A673 (cell line): ENCODE measurements at regions not wholly inside any gene's neighbourhood (a gene's known extent, or its start where the extent isn't known, plus 50 kb on each side); places are given as distances from the start of the nearest gene placed in this dataset.

Source experiments
- BruUV-seq: library from RNA; stranded (reverse); fragments of 400-500 nt; replicated peaks from 2 replicates; lab custom pipeline; 2021; lab: Mats Ljungman, UMichigan
- CTCF ChIA-PET: fragments of 300-600 bp; sonication (Branson Sonifier 250); formaldehyde crosslinking; loops from one replicate; lab custom pipeline; 2022; ENCODE audit warnings: antibody characterized with exemption; lab: Charles Lee
- POLR2A ChIA-PET: fragments of 300-600 bp; sonication (Branson Sonifier 250); formaldehyde crosslinking; loops from one replicate; lab custom pipeline; 2022; ENCODE audit warnings: antibody characterized with exemption; ENCODE audit not compliant: low non-redundant PET; lab: Charles Lee
- DNase-seq: peaks from one replicate; pipeline ENCODE4 v3.0.0-alpha.2; 2015; ENCODE audit warnings: low spot score
- H3K27ac ChIP-seq: fragments of 200-600 bp; sonication (generic); 2 replicates; pipeline ENCODE4 v1.5.1; 2016; ENCODE audit warnings: mixed run types, low read depth, mild to moderate bottlenecking, mixed read lengths, antibody characterized with exemption, low read length; ENCODE audit not compliant: poor library complexity, severe bottlenecking
- H3K27me3 ChIP-seq: fragments of 200-600 bp; sonication (generic); replicated peaks from 2 replicates; pipeline ENCODE4 v1.6.1; 2017; ENCODE audit warnings: mixed run types, low read depth, mild to moderate bottlenecking, mixed read lengths, antibody characterized with exemption, low read length; ENCODE audit not compliant: insufficient read depth, poor library complexity
- H3K36me3 ChIP-seq: fragments of 200-600 bp; sonication (generic); 2 replicates; pipeline ENCODE4 v1.6.1; 2016; ENCODE audit warnings: mixed run types, mild to moderate bottlenecking, mixed read lengths, antibody characterized with exemption, low read length; ENCODE audit not compliant: insufficient read depth, poor library complexity, severe bottlenecking
- H3K4me1 ChIP-seq: fragments of 200-600 bp; sonication (generic); 2 replicates; pipeline ENCODE4 v1.6.1; 2017; ENCODE audit warnings: mixed run types, mild to moderate bottlenecking, mixed read lengths, antibody characterized with exemption, low read length; ENCODE audit not compliant: insufficient read depth, poor library complexity, severe bottlenecking
- H3K4me3 ChIP-seq: fragments of 200-600 bp; sonication (generic); 2 replicates; pipeline ENCODE4 v1.5.1; 2016; ENCODE audit warnings: low read depth, mixed run types, mild to moderate bottlenecking, mixed read lengths, low read length; ENCODE audit not compliant: poor library complexity, severe bottlenecking
- H3K9me3 ChIP-seq: fragments of 200-600 bp; sonication (generic); 2 replicates; pipeline ENCODE4 v1.6.1; 2016; ENCODE audit warnings: mixed run types, low read depth, mild to moderate bottlenecking, mixed read lengths, antibody characterized with exemption, low read length; ENCODE audit not compliant: poor library complexity, severe bottlenecking
- EZH2 ChIP-seq: fragments of 200-600 bp; sonication (generic); IDR thresholded peaks from 2 replicates; pipeline ENCODE4 v1.6.1; 2017; ENCODE audit warnings: borderline replicate concordance, low read depth, mild to moderate bottlenecking, mixed read lengths, antibody characterized with exemption, low read length; ENCODE audit not compliant: poor library complexity, severe bottlenecking
- intact Hi-C: fragments of 100-400 bp; cut with micrococcal nuclease; formaldehyde crosslinking; loops from one replicate; pipeline ENCODE4 v1.10.0; 2022; ENCODE audit not compliant: unreplicated experiment
- TF ChIP-seq, protein P1 (sequence below): fragments of 300-800, 200-600 bp; sonication (generic); conservative IDR thresholded peaks from 2 replicates; pipeline ENCODE4 v1.5.1; 2017; ENCODE audit warnings: low read depth, mild to moderate bottlenecking, antibody characterized with exemption, low read length, moderate library complexity, mixed read lengths

DNA sequence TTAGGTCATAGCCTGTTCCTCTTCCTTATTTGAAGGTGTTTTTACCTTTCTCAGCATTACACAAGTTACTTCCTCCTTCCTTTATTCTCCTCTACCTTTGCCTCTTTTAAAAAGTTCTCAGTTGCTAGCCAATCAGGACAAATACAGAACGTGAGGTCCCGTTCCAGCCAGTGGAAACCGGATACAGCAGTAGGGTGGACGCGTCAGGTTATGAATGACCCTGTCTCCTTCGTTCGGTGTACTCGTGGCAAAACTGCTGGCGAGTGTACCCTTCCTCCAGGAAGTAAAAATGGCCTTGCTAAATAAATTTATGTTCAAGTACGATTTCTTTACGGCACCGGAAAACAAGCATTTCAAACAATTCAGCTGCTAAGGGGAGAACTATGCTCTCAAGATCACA lies 77.0 kb upstream of the MLN start:
- no peaks in the 10 kb centered on the region for H3K4me1 ChIP-seq
- H3K9me3 ChIP-seq = no peaks in the 10 kb centered on the region
- intact Hi-C loops = no loop called here
- H3K27ac ChIP-seq = no peak overlapping the region
- ChIA-PET POLR2A (no interaction called here), CTCF (interaction anchor here (0.5 kb wide), 1 partner anchor 553 kb away, joined by 3 read pairs; no protein-coding TSS in a partner anchor)
- no peaks in the 10 kb centered on the region for H3K36me3 ChIP-seq
- TF ChIP-seq EZH2 = no peak
- TF ChIP-seq, protein P1, sequence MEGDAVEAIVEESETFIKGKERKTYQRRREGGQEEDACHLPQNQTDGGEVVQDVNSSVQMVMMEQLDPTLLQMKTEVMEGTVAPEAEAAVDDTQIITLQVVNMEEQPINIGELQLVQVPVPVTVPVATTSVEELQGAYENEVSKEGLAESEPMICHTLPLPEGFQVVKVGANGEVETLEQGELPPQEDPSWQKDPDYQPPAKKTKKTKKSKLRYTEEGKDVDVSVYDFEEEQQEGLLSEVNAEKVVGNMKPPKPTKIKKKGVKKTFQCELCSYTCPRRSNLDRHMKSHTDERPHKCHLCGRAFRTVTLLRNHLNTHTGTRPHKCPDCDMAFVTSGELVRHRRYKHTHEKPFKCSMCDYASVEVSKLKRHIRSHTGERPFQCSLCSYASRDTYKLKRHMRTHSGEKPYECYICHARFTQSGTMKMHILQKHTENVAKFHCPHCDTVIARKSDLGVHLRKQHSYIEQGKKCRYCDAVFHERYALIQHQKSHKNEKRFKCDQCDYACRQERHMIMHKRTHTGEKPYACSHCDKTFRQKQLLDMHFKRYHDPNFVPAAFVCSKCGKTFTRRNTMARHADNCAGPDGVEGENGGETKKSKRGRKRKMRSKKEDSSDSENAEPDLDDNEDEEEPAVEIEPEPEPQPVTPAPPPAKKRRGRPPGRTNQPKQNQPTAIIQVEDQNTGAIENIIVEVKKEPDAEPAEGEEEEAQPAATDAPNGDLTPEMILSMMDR = no peak
- no peak for DNase-seq
- H3K4me3 ChIP-seq = no peak overlapping the region
- H3K27me3 ChIP-seq = no peaks in the 10 kb centered on the region
- BruUV-seq = no TSS peak

DNA sequence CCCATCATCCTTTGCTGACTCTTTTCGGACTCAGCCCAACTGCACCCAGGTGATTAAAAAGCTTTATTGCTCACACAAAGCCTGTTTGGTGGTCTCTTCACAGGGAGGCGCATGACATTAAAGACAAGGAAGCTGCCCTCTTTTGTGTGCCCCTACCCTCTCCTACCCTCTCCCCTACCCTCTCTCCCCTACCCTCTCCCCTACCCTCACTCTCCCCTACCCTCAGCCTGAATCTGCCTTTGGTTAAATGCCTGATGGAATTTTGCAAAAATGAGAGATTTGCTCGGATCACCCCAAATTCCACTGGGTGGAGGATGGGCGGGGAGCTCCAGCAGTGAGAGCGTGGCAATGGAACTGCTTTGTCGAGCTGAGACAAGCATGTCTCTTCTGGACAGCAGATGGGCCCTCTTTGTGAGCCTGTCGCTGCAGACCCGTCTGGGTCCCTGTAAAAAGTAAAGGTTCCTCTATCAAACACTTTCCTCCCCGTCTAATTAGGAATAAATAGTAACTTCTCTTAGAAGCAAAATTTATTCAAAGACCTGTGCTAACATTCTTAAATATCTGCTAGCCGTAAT lies 76.4 kb upstream of the MLN start:
- H3K27ac ChIP-seq = no peak overlapping the region
- BruUV-seq = no TSS peak
- intact Hi-C loops = no loop called here
- H3K9me3 ChIP-seq = no peaks in the 10 kb centered on the region
- TF ChIP-seq, protein P1 = no peak
- no peak for TF ChIP-seq EZH2
- H3K27me3 ChIP-seq = no peaks in the 10 kb centered on the region
- no peaks in the 10 kb centered on the region for H3K4me1 ChIP-seq
- DNase-seq = no peak
- H3K4me3 ChIP-seq = no peak overlapping the region
- POLR2A ChIA-PET = no interaction called here
- CTCF ChIA-PET = interaction anchor here (0.5 kb wide), 1 partner anchor 553 kb away, joined by 3 read pairs; no protein-coding TSS in a partner anchor
- no peaks in the 10 kb centered on the region for H3K36me3 ChIP-seq

DNA sequence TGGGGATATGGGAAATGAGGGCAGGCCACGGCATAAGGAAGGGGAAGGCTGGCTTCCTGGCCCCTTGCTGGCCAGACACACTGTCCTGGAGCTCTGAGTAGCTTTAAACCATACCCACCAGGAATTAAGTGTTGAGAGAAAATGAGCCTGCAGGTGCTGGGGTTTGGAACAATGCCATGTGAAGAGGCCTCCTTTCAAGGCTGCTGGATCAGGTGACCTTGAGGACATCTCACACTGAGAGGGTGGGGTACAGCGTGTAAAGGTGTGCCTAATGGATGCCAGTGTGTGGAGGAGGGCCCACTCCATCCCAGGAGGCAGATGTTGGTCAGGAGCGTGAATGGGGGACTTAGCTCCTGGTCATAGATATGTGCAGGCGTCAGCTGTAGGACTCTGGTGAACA lies 74.8 kb upstream of the MLN start:
- no peaks in the 10 kb centered on the region for H3K4me1 ChIP-seq
- DNase-seq = no peak
- no peaks in the 10 kb centered on the region for H3K27me3 ChIP-seq
- CTCF ChIA-PET = no interaction called here
- no peaks in the 10 kb centered on the region for H3K36me3 ChIP-seq
- H3K4me3 ChIP-seq = no peak overlapping the region
- H3K9me3 ChIP-seq = no peaks in the 10 kb centered on the region
- intact Hi-C loops = no loop called here
- no peak overlapping the region for H3K27ac ChIP-seq
- TF ChIP-seq, protein P1 = no peak
- TF ChIP-seq EZH2 = no peak
- POLR2A ChIA-PET = no interaction called here
- no TSS peak for BruUV-seq
